Activated gamma-delta T cell treated with Interleukin-2 at 50 U/mL for 16 hours (primary cell): ENCODE measurements at regions not wholly inside any gene's neighbourhood (a gene's known extent, or its start where the extent isn't known, plus 50 kb on each side); places are given as distances from the start of the nearest gene placed in this dataset.
"Not testable (repeated sequence)": the region's sequence is repeated elsewhere in the genome, so short reads cannot be mapped to it uniquely, and the experiment has no call there.

Experiments used
- DNase-seq: peaks from one replicate; pipeline ENCODE4 v3.0.0-alpha.2; 2020

GRCh38 chr2:34892766-34893165 lies 1293.7 kb upstream of the FAM98A start:
- DNase-seq: no peak

GRCh38 chr2:34892256-34892655 lies 1293.2 kb upstream of the FAM98A start:
- DNase-seq: no peak

- DNase-seq: no peak
Measured at GRCh38 chr2:34875091-34875745, 1276.1 kb upstream of the FAM98A start.

- DNase-seq: no peak
Measured at GRCh38 chr2:34853646-34854045, 1254.5 kb upstream of the FAM98A start.

DNA sequence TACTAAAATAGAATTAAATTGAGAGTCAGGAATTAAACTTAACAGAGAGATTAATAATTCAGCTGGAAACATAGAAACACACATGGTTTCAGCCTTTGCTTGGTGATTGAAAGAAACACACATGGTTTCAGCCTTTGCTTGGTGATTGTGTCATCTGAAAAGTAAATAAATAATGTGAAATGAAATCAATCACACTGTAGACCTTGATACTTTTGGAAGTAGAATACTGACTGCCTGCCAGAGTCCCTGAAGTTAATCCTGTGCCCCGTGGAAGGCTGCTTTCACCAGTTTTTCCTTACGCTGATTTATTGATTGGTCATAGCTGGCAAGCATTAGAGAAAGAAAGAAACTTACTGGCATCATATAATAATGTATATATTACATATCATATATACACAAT lies 1252.7 kb upstream of the FAM98A start:
- DNase-seq: no peak

GRCh38 chr2:34849827-34850226 lies 1250.7 kb upstream of the FAM98A start:
- no peak for DNase-seq

- DNase-seq: no peak
Measured at GRCh38 chr2:34848691-34849090, 1249.6 kb upstream of the FAM98A start.

DNA sequence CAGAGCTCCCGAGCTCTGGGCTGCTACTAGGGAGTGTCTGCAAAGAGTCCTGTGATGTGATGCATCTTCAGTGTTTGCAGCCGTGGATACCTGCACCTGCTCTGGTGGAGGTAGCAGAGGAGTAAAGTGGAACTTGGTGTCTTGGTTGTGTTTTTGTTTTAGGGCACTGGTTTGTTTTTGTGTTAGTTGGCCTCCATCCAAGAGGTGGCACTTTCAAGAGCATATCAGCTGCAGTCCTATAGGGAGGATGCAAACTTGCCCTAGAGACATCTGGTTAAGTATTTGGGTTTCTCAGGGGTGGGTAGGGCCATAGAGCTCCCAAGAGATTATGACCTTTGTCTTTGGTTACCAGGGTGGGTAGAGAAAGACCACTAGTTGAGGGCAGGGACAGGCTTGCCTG lies 1249.0 kb upstream of the FAM98A start:
- no peak for DNase-seq

DNA sequence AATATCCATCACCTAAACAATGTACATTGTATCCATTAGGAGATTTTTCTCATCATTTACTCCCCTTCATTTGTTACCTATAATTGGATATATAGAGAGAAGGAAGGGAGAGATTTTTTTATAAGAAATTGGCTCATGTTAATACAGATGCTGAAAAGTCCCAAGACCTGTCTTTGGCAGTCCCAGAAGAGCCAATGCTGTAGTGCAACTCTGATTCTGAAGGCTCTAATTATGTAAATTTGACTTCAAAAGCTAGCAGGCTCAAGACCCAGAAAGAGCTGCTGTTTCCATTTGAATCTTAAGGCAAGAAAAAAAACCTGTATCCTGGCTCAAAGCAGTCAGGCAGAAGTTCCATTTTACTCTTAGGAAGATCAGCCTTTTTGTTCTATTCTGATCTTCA lies 1245.5 kb upstream of the FAM98A start:
- no peak for DNase-seq

DNA sequence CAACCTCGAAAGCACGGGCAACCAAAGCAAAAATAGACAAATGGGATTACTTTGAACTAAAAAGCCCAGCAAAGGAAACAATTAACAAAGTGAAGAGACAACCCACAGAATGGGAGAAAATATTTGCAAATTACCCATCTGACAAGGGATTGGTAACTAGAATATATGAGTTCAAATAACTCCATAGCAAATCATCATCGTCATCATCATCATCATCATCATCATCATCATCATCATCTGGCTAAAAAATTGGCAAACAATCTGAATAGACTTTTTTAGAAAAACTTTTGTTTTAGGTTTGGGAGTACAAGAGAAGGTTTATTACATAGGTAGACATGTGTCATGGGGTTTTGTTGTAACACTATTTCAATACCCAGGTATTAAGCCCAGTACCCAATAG lies 1239.3 kb upstream of the FAM98A start:
- DNase-seq: no peak

- DNase-seq: no peak
Measured at GRCh38 chr2:34836361-34836760, 1237.3 kb upstream of the FAM98A start.

DNA sequence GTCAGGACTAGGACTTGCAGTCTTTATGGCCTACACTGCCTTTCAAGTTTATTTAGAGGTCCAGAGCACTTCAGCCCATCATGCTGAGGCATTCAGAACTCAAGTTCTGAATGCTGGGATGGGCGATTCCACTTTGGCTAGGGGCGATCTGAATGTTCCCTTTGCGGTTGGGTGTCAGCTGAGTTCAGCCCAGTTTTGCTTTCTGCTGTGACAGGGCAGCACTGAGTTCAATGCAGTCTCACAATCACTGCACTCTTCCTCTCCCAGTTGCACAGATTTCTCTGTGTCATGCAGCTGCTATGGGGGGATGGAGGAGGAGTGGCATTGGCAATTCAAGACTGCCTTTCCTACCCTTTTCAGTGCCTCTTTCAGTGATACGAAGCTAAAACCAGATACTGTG lies 1232.0 kb upstream of the FAM98A start:
- DNase-seq: no peak

GRCh38 chr2:34828481-34828880 lies 1229.4 kb upstream of the FAM98A start:
- DNase-seq: no peak

GRCh38 chr2:34827398-34827797 lies 1228.3 kb upstream of the FAM98A start:
- DNase-seq: no peak

- no peak for DNase-seq
Measured at GRCh38 chr2:34825686-34826085, 1226.6 kb upstream of the FAM98A start.

GRCh38 chr2:34822616-34823015 lies 1223.5 kb upstream of the FAM98A start:
- no peak for DNase-seq

DNA sequence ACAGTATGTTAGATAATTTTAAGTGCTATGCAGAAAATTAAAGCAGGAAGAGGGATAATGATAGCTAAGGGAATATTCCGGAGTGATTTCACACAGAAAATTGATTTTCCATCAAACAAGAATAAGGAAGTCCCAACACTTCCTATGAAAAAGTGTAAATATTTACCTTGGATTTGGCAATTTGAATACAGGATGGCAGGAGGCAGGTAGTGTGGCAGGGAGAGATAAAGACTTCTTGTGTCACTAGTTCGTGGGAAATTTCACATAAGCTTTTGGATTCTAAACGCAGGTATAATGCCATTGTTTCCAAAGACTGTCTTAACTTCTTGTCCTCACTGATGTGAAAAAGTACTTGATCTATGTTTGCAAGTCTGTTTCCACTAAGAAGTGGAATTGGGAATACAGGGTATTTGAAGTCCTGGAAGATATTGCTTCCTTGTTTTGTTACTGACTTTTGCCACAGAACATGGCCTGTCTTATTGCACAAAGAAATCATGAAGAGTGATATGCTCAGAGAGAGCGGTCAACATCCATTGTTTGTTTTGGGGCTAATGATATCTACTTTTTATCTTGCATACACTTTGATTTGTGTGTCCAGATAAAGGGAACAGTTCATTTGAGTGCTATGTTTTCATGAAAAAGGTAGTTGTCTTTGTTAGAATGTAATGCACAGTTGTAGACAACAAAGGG lies 1216.1 kb upstream of the FAM98A start:
- DNase-seq: no peak

- DNase-seq: no peak
Measured at GRCh38 chr2:34810456-34810855, 1211.4 kb upstream of the FAM98A start.

- DNase-seq: no peak
Measured at GRCh38 chr2:34808426-34808825, 1209.3 kb upstream of the FAM98A start.

GRCh38 chr2:34806891-34807290 lies 1207.8 kb upstream of the FAM98A start:
- DNase-seq: no peak

DNA sequence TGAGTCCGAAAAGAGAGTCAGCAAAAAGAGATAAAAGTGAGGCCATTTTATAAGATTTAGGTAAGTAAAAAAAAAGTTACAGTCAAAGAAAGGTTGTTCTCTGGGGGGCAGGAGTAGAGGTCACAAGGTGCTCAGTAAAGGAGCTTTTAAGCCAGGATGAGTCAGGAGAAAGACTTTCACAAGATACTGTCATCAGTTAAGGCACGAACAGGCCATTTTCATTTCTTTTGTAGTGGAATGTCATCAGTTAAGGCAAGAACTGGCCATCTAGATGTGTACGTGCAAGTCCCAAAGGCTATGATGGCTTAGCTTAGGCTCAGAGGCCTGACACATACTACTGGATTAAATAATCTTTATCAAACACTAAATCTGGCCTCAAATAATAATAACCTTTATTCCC lies 1207.3 kb upstream of the FAM98A start:
- no peak for DNase-seq

DNA sequence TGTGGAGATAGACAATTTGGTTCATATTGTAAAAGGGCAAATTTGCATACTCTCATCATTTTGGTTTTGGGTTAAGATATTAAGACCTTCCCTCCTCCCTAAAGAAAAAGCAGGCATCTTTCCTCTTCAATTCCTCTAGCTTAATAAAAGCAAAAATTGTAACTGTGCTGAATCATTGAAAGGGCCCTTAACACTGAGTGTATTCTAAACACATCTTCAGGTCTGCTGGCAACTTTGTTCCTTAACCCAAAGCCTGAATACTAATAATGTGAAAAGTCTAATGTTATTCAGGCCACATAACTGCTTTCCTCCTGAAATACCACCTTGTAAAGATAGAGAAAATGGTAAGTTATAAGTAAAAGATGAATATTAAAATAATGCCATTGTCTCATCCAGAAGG lies 1200.5 kb upstream of the FAM98A start:
- no peak for DNase-seq

- not testable (repeated sequence) for DNase-seq
Measured at GRCh38 chr2:34795586-34795985, 1196.5 kb upstream of the FAM98A start.

DNA sequence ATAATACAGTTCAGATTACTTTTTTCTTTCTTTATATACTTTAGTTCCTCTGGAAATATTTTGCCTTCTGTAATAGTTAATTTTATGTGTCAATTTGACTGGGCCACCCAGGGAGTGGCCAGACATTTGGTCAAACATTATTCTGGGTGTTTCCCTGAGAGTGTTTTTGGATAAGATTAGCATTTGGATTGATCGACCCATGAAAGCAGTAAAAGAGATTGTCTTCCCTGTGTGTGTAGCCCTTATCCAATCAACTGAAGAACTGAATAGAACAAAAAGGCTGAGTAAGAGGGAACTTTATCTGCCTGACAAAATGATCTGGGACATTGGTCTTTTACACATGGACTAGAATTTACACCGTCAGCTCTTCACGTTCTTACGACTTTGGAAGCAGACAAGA lies 1190.1 kb upstream of the FAM98A start:
- DNase-seq: no peak

GRCh38 chr2:34787341-34787740 lies 1188.2 kb upstream of the FAM98A start:
- DNase-seq: no peak
